LNCaP clone FGC (cell line): ENCODE measurements at regions not wholly inside any gene's neighbourhood (a gene's known extent, or its start where the extent isn't known, plus 50 kb on each side); places are given as distances from the start of the nearest gene placed in this dataset.

Experiments
- DNase-seq: peaks from one replicate; pipeline ENCODE4 v3.0.0-alpha.2; 2011; ENCODE audit warnings: low read depth
- H3K4me3 ChIP-seq: 2 replicates; pipeline ENCODE4 v1.5.1; 2011; ENCODE audit warnings: mild to moderate bottlenecking, low read depth, low read length, control low read depth
- TF ChIP-seq, protein P1 (sequence below): IDR thresholded peaks from 2 replicates; pipeline ENCODE4 v1.5.1; 2012; ENCODE audit warnings: mild to moderate bottlenecking; ENCODE audit not compliant: control insufficient read depth, insufficient read depth; ENCODE audit errors: extremely low read depth

DNA sequence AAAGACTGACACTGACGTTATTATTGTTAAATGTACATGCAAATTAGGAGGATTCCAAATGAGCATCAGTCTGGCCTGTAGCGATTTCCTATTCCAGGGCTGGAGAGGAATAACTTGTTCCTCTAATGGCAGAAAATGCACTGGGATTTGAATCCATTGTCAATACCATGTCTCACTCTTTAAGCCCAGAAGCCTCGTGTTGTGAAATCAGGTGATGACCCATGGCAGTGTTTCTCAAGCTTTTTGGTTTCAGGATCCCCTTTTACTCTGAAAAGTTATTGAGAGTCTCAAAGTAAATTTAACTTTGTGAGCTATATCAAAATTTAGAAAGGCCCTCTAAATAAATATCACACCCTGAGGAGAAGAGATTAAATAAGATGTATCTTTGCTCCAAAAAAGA, 279.2 kb downstream of the GALR1 start:
- DNase-seq = no peak
- no peak overlapping the region for H3K4me3 ChIP-seq
- TF ChIP-seq, protein P1, sequence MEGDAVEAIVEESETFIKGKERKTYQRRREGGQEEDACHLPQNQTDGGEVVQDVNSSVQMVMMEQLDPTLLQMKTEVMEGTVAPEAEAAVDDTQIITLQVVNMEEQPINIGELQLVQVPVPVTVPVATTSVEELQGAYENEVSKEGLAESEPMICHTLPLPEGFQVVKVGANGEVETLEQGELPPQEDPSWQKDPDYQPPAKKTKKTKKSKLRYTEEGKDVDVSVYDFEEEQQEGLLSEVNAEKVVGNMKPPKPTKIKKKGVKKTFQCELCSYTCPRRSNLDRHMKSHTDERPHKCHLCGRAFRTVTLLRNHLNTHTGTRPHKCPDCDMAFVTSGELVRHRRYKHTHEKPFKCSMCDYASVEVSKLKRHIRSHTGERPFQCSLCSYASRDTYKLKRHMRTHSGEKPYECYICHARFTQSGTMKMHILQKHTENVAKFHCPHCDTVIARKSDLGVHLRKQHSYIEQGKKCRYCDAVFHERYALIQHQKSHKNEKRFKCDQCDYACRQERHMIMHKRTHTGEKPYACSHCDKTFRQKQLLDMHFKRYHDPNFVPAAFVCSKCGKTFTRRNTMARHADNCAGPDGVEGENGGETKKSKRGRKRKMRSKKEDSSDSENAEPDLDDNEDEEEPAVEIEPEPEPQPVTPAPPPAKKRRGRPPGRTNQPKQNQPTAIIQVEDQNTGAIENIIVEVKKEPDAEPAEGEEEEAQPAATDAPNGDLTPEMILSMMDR = no peak

DNA sequence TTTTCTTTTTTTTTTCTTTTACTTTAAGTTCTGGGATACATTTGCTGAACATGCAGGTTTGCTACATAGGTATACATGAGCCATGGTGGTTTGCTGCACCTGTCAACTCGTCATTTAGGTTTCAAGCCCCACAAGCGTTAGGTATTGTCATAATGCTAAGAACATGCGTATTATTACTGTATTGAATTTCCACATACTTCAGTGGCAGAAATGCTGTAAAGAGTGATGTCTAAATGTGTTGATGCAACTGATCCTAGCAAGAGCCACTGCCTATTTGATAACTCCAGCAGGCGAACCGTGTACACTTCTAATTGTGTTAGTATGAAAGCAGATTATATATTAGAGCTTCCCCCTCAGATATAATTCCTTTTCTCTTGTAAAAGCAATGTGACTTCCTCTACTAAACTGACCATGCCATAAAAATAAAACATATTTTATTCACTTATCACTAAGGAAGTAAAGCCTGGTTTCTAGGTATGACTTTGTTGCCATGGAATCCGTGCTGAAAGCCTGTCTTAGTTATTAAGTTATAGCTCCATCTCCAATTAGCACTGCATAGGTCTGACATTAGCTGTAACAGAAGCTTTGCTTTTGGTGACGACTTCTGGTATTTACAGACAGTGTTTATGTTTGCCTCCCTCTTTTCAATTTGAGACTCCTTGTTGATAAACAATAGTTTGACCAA, 280.0 kb downstream of the GALR1 start:
- DNase-seq = no peak
- no peak overlapping the region for H3K4me3 ChIP-seq
- TF ChIP-seq, protein P1 = no peak

DNA sequence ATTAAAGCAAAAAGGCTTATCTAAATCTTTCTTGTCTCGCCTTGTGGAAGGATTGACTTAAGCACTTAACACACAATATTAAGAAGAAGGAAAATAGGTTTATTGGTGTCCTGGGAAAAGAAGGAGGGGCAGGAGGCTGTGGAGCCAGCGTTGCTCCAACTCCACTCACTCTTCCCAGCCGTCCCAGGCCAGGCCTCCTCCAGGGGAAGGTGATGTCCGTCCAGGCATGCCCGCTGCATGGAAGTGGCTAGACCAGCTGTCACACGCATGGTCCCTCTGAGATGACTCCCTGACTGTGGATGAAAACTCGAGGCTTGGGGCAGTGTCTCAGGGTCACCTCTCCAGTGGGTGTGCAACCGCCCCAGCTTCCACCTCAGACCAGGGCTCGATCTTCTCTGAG, 281.1 kb downstream of the GALR1 start:
- H3K4me3 ChIP-seq = no peak overlapping the region
- TF ChIP-seq, protein P1 = no peak
- DNase-seq = no peak

DNA sequence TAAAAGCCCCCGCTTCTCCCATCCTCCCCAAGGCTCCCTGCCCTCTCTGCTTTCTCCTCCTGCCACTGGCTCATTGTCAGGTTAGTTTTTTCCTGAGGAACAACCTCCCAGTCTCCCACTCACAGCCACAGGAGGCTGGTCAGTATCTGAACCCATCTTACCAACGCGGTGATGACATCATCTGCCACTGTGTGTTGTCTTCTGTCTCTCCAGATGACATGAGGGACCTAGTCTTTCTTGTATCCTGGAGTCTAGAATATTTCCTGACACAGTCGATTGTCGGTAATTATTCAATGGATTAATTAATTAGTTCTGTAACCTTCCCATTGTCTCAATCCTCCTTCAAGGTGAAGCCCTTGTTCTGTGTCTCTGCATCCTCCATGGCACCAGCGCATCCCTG, 290.2 kb downstream of the GALR1 start:
- H3K4me3 ChIP-seq = no peak overlapping the region
- DNase-seq = no peak
- TF ChIP-seq, protein P1 = no peak

DNA sequence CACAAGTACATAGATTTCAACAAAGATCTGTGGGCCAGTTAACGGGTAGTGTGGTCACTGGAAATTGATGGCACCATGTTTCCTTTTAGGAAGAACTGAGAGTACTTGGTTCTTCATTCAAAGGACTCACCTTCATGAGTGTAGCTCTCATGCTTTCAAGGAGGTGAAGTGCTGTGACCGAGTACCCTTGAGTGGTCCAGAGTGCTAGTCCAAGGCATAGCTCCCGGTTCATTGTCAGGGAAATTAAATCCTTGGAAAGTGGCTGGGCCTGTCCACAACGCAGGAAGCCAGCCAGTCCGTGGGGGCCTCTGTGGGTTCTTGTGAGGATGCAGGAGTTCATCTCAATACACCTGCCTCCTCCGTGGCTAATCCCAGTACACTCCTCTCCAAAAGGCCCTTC, 295.1 kb downstream of the GALR1 start:
- DNase-seq = no peak
- TF ChIP-seq, protein P1 = no peak
- H3K4me3 ChIP-seq = no peak overlapping the region

DNA sequence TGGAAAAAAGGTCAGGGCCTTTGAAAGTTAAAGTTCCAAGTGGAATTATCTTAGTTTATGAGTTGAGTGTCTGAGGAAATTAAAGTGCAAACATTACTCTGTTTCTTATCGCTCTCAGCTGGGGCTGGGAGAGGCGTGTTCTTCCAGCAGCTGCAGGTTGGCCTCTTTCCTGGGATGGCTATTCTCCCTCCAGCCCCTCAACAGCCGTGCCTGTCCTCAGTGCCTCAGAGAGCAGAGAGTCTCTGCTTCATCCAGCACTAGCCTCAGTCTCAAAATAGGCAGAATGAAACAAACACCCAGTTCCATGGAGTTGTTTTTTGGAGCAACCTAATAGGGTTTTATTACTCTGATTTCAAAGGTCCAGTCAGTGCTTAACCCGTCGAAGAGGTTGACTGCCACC, 298.1 kb downstream of the GALR1 start:
- no peak overlapping the region for H3K4me3 ChIP-seq
- TF ChIP-seq, protein P1 = no peak
- no peak for DNase-seq

DNA sequence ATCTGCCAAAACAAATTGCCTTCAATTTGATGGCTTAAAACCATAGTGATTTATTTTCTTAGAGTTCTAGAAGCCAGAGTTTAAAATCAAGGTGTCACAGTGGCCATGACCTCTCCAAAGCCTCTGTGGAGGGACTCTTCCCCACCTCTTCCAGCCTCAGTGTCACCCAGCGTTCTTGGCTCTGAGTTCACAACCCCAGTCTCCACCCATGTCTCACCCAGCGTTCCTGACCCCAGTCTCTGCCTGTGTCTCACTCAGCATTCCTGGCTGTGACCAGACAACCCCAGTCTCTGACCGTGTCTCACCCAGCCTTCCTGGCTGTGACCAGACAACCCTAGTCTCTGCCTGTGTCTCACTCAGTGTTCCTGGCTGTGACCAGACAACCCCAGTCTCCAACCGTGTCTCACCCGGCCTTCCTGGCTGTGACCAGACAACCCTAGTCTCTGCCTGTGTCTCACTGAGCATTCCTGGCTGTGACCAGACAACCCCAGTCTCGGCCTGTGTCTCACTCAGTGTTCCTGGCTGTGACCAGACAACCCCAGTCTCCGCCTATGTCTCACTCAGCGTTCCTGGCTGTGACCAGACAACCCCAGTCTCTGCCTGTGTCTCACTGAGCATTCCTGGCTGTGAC, 299.3 kb downstream of the GALR1 start:
- TF ChIP-seq, protein P1 = no peak
- no peak overlapping the region for H3K4me3 ChIP-seq
- DNase-seq = no peak
